Prostate gland (tissue), 2 donors: ENCODE measurements at regions not wholly inside any gene's neighbourhood (a gene's known extent, or its start where the extent isn't known, plus 50 kb on each side); places are given as distances from the start of the nearest gene placed in this dataset.

Experiments used
- DNase-seq: peaks from one replicate; pipeline ENCODE4 v3.0.0-alpha.2; 2019; ENCODE audit warnings: low spot score
- H3K27ac ChIP-seq, 2 donors: fragments of 200-600 bp; sonication (generic); 2 replicates each; pipeline ENCODE4 v1.5.1; 2017 to 2019
- H3K27me3 ChIP-seq: fragments of 200-600 bp; sonication (generic); replicated peaks from 2 replicates; pipeline ENCODE4 v1.5.1; 2019; ENCODE audit not compliant: insufficient read depth
- H3K36me3 ChIP-seq, 2 donors: fragments of 200-600 bp; sonication (generic); 1 replicate in 1 of 2; 2 replicates in 1 of 2; pipeline versions ENCODE4 v1.5.1 to v1.8.1; 2017 to 2019
- H3K4me1 ChIP-seq: fragments of 200-600 bp; sonication (generic); replicated peaks from 2 replicates; pipeline ENCODE4 v1.5.1; 2019
- H3K4me3 ChIP-seq, 2 donors: fragments of 200-600 bp; sonication (generic); 2 replicates each; pipeline ENCODE4 v1.5.1; 2017 to 2019
- H3K9me3 ChIP-seq: fragments of 200-600 bp; sonication (generic); 2 replicates; pipeline ENCODE4 v1.5.1; 2017
- CTCF ChIP-seq, 4 experiments: fragments of 200-600 bp in 2 of 4; fragments of 450-650 bp in 2 of 4; sonication (generic) in 2 of 4; IDR thresholded peaks; 1 replicate in 3 of 4; 2 replicates in 1 of 4; pipeline ENCODE4 v1.5.1; 2016 to 2019; ENCODE audit warnings: antibody characterized with exemption in 4 of 4, mild to moderate bottlenecking in 2 of 4, moderate library complexity in 2 of 4
- POLR2A ChIP-seq: fragments of 450-650 bp; IDR thresholded peaks from one replicate; pipeline ENCODE4 v1.6.1; 2016; ENCODE audit warnings: antibody characterized with exemption, mild to moderate bottlenecking
- POLR2AphosphoS5 ChIP-seq: sonication (generic); formaldehyde crosslinking; IDR thresholded peaks from one replicate; pipeline ENCODE4 v1.6.1; 2017; ENCODE audit warnings: antibody characterized with exemption
- WGBS: methylation state at CpG from one replicate; pipeline ENCODE4 v1.1.5; 2018; 5-methylcytosine and 5-hydroxymethylcytosine counted together
- intact Hi-C: fragments of 100-400 bp; cut with DNase I; formaldehyde crosslinking; loops from one replicate; pipeline ENCODE4 v1.14.2; 2022

- Histone ChIP-seq H3K27me3 (no peaks in the 10 kb centered on the region), H3K27ac (no peak overlapping the region), H3K4me1 (no peaks in the 10 kb centered on the region), H3K9me3 (no peaks in the 10 kb centered on the region), H3K36me3 (no peaks in the 10 kb centered on the region), H3K4me3 (no peak overlapping the region)
- TF ChIP-seq CTCF (IDR thresholded peaks at IDR 0.05) (no peak), POLR2A (no peak), POLR2AphosphoS5 (no peak)
- WGBS: 91% methylated on average over 3 of the region's 3 CpGs
- no peak for DNase-seq
- intact Hi-C loops: no loop called here
Observed at GRCh38 chr7:25537662-25538375, 309.5 kb upstream of the NPVF start.

DNA sequence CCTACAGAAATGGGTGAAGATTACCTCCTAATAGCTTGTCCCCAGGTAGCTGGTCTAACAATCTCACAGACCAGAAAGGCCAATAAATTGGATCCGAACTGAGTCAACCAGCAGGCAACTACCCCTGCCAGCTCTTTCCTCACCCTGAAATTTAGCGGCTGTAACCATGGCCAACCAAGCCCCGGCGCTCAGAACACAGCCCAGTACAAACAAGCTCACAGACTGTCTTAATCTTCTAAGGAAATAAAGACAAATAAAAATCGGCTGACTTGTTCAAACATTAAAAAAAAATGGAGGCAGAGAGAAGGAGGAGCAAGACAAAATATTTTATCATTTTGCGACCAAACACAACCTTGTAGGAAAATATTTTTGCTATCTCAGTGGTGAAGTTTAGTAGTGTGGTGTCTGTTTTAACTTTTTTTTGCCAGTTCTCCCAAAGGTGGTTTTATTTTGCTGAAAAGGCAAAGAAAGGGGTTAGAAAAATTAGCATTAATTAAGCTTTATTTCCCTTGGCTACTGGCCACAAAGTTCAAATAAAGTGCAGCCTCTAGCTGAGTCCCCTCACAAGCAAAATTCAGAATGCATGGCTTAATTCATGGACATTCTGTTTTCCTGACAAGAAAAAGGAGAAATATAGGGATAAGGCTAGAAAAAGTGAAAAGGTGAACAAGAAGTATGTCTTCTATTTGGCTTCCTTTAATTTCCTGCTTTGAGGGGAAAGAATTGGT lies 313.0 kb upstream of the NPVF start:
- no peak for DNase-seq

GRCh38 chr7:25541877-25542276 lies 313.6 kb upstream of the NPVF start:
- DNase-seq: no peak
- H3K27me3 ChIP-seq: no peaks in the 10 kb centered on the region
- H3K4me1 ChIP-seq: no peaks in the 10 kb centered on the region
- 81% methylated on average over 3 of the region's 3 CpGs for WGBS
- H3K27ac ChIP-seq: no peak overlapping the region
- H3K36me3 ChIP-seq: no peaks in the 10 kb centered on the region
- H3K9me3 ChIP-seq: no peaks in the 10 kb centered on the region
- TF ChIP-seq CTCF (IDR thresholded peaks at IDR 0.05): no peak
- TF ChIP-seq POLR2A: no peak
- intact Hi-C loops: no loop called here
- H3K4me3 ChIP-seq: no peak overlapping the region

More for the DNA sequence above, 313.0 kb upstream of the NPVF start:
- no peaks in the 10 kb centered on the region for H3K9me3 ChIP-seq
- TF ChIP-seq CTCF (IDR thresholded peaks at IDR 0.05) (no peak), POLR2AphosphoS5 (no peak), POLR2A (no peak)
- H3K27ac ChIP-seq: no peak overlapping the region
- H3K36me3 ChIP-seq: no peaks in the 10 kb centered on the region
- H3K27me3 ChIP-seq: no peaks in the 10 kb centered on the region
- intact Hi-C loops: no loop called here
- no peak overlapping the region for H3K4me3 ChIP-seq
- H3K4me1 ChIP-seq: no peaks in the 10 kb centered on the region
- 57% methylated on average over 6 of the region's 6 CpGs for WGBS

- WGBS: 91% methylated on average over 7 of the region's 7 CpGs
Observed at GRCh38 chr7:25543210-25543609, 314.9 kb upstream of the NPVF start.

More at GRCh38 chr7:25543210-25543609, 314.9 kb upstream of the NPVF start:
- TF ChIP-seq POLR2AphosphoS5 (no peak), CTCF (IDR thresholded peaks at IDR 0.05) (no peak), POLR2A (no peak)
- H3K4me3 ChIP-seq: no peak overlapping the region
- DNase-seq: no peak
- no peaks in the 10 kb centered on the region for H3K4me1 ChIP-seq
- H3K27me3 ChIP-seq: no peaks in the 10 kb centered on the region
- H3K27ac ChIP-seq: peak overlapping the region in 1 of 2 donors; percentile 63
- intact Hi-C loops: no loop called here
- H3K36me3 ChIP-seq: no peaks in the 10 kb centered on the region
- no peaks in the 10 kb centered on the region for H3K9me3 ChIP-seq
